Activated T-cell treated with anti-CD3 and anti-CD28 coated beads, Interleukin-2, amount 50 U/mL, for 4 hours (primary cell): ENCODE measurements at regions not wholly inside any gene's neighbourhood (a gene's known extent, or its start where the extent isn't known, plus 50 kb on each side); places are given as distances from the start of the nearest gene placed in this dataset.
"Not testable (repeated sequence)": the region's sequence is repeated elsewhere in the genome, so short reads cannot be mapped to it uniquely, and the experiment has no call there.

Experiments
- ATAC-seq, 2 donors: fragments of 200-7000 bp; cut with Tn5 transposase; one replicate each; pipeline ENCODE4 v1.10.0; 2021
- DNase-seq: peaks from one replicate; pipeline ENCODE4 v3.0.0-alpha.2; 2020
- H3K27me3 Mint-ChIP-seq: one replicate; pipeline ENCODE4 v1.8.0; 2021; ENCODE audit warnings: low read depth, mixed read lengths
- H3K36me3 Mint-ChIP-seq: one replicate; pipeline ENCODE4 v1.8.0; 2022; ENCODE audit warnings: mixed read lengths; ENCODE audit not compliant: insufficient read depth
- H3K4me1 Mint-ChIP-seq: one replicate; pipeline ENCODE4 v1.8.0; 2021; ENCODE audit warnings: low read depth, mixed read lengths
- H3K4me3 Mint-ChIP-seq: one replicate; pipeline ENCODE4 v1.8.0; 2021; ENCODE audit warnings: mild to moderate bottlenecking, moderate library complexity, mixed read lengths
- H3K9me3 Mint-ChIP-seq: one replicate; pipeline ENCODE4 v1.8.0; 2021; ENCODE audit warnings: mixed read lengths

DNA sequence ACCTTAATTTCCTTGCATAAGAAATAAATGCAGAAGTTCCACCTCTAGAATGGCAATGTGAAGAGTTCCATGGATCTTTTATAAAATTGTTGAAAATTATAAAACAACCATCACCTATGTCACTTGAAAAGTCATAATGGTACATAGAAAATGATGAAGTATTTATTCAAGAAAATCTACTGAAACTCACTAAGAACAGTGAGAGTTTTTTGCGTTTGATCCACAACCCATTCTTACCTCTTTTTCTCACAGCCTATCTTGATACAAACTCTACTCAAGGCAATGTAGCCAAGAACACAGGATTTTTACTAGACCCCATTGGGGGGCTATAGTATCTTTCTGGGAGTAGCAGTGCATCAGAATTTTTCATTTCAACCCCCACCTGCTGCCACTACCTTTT is 89.0 kb upstream of the KCNJ18 start:
- ATAC-seq, H3K36me3 Mint-ChIP-seq, DNase-seq, H3K9me3 Mint-ChIP-seq, H3K4me3 Mint-ChIP-seq, H3K4me1 Mint-ChIP-seq: not testable (repeated sequence)
- H3K27me3 Mint-ChIP-seq = peaks cover 16% of the 10 kb centered on the region

DNA sequence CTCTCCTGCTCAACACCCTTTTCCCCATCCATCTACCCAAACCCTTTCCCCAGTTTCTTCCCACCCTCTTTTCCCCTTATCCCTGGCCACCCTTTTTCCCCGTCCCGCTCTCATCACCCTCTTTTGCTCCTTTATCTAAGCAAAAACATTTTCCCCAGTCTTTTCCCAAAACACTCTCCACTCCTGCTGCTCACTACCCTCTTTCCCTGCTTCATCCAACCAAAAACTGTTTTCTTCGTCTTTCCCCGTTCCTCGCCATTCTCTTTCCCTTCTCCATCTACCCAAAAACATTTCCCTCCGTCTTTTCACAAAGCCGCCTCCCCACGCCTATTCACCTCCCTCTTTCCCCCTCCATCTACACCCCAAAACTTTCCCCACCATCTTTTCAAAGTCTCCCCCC is 80.9 kb upstream of the KCNJ18 start:
- not testable (repeated sequence) for H3K4me1 Mint-ChIP-seq, ATAC-seq, H3K4me3 Mint-ChIP-seq, H3K27me3 Mint-ChIP-seq, H3K9me3 Mint-ChIP-seq, DNase-seq, H3K36me3 Mint-ChIP-seq

DNA sequence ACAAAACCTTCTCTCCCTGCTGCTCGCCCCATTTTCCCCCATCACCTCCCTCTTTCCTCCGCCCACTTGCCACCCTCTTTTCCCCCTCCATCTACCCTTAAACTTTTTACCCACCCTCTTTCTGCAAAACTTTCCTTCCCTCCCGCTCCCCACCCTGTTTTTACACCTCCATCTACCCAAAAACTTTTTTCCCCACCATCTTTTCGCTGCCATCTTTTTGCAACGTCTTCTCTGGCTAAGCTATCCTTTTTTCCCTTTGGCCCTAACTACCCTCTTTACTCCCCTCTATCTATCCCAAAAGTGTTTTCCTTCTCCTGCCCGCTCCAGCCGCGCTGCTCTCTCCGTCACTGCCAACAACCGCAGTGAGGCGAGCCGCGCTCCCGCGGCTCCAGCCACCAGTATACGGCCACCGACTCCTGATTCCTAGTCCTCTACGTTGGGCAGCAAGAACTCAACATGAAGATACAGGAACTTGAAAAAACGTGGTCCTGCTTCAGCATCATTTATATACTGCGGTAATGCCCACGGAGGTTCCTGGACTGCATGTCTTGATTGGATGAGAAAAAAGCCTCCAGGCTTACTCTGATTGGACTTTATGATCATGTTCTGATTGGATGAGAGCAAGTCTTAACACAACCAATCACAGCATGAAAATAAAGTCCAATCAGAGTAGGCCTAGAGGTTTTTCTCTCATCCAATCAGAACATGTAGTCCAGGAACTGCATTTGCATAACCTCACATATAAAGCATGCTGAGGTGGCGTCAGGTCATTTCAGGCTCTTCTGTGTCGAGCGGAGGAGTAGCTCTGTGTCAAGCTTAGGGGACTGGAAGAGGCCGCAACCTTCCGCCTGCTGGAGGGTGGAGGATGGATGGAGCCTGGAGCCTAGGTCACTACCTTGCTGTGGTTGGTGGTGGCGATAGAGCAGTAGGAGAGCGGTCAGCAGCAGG is 79.9 kb upstream of the KCNJ18 start:
- not testable (repeated sequence) for H3K36me3 Mint-ChIP-seq, ATAC-seq, H3K27me3 Mint-ChIP-seq, H3K9me3 Mint-ChIP-seq, H3K4me1 Mint-ChIP-seq, H3K4me3 Mint-ChIP-seq, DNase-seq

DNA sequence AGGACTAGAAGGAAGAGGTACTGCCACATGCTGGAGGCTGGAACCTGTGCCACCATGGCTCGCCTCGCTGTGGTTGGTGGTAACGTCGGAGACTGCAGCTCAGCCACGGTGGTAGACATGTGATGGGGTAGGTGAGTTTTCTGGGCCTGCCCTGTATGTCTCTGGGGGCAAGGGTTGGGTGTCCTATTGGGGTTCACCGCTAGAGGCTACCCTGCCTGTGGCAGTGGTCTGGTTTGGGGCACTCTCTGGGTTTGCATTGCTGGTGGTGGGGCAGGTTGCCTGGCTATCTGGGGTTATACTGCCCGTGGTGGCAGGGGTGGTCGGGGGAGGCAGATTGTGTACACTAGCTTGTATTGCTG is 79.3 kb upstream of the KCNJ18 start:
- Mint-ChIP-seq H3K4me3 (no peak overlapping the region), H3K9me3 (no peaks in the 10 kb centered on the region), H3K4me1 (no peaks in the 10 kb centered on the region), H3K27me3 (peaks cover 3% of the 10 kb centered on the region), H3K36me3 (no peaks in the 10 kb centered on the region)
- no peak for DNase-seq
- ATAC-seq = no peak

DNA sequence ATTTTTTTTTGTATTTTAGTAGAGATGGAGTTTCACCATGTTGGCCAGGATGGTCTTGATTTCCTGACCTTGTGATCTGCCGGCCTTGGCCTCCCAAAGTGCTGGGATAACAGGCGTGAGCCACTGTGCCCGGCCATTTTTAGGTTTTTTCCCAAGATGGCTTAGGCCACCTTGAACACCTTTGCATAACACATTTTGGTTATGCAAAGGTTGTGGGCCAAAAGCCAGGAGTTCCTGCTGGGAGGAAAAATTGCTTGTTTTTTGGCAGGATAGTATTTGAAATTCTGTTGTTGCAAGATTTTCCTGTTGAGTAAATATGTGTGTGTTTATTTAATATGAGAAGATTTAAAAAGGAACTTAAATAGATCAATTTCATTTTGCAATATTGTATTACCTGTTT is 65.3 kb upstream of the KCNJ18 start:
- not testable (repeated sequence) for DNase-seq, H3K36me3 Mint-ChIP-seq, H3K4me1 Mint-ChIP-seq, ATAC-seq, H3K27me3 Mint-ChIP-seq, H3K4me3 Mint-ChIP-seq, H3K9me3 Mint-ChIP-seq
